Activated T-cell treated with anti-CD3 and anti-CD28 coated beads, Interleukin-2, amount 50 U/mL, for 48 hours (primary cell): ENCODE measurements at regions not wholly inside any gene's neighbourhood (a gene's known extent, or its start where the extent isn't known, plus 50 kb on each side); places are given as distances from the start of the nearest gene placed in this dataset.

Source experiments
- DNase-seq, 2 experiments: peaks; one replicate each; pipeline ENCODE4 v3.0.0-alpha.2; 2020

DNA sequence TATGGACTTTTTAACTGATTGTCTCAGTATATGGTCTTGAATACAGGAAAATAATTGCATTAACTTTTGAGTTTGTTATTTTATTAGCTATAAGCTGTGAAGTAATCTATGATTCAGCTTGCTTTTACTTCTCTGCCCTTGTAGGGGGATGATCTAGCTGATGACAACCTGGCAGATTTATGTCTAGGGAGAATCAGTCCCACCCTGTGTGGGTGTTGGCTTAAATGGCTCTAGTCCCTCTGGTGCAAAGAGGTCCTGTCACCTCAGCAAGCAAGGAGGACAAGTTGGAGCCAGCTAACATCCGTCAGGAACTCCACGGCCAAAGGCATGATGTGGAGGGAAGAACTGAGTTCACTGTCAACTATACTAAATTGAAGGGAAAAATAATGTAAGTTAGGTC is 495.3 kb downstream of the BMP2 start:
- no peak for DNase-seq

DNA sequence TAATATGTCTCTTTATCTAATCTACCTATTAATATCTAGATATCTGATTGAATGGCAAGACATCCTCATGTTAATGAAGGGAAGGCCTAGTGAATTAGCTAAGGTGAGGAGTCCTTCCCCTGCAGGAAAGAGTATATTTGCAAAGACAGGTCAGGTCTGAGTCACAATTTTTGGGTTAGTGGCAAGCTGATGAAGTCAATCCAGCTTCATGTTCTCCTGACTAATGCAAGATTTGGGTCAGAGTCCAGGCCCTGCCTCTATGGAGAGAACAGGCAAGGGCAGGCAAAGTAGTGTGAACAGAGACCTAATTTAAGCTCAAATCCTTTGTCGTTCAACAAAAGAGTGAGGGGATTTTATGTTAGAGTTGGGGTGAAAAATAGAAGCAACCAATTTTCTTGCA is 496.7 kb downstream of the BMP2 start:
- DNase-seq: no peak

DNA sequence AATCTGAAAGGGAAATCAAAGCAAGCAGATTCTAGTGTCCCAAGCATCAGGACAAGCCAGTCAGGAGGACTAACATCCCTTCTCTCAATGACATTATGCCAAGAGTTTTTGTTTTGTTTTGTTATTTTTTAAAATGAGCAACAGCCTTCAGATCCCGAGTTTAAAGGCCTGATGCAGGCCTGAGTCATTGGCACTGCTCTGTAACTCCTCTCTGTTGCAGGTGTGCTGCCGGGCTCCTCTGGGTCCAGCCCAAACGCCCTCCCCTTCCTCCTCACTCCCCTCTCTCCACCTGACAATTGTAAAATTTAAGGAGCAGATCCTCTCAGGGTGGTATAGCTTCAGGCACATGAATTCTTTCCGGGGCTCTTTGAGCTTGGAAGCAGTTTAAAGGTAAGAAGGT is 502.0 kb downstream of the BMP2 start:
- no peak for DNase-seq

DNA sequence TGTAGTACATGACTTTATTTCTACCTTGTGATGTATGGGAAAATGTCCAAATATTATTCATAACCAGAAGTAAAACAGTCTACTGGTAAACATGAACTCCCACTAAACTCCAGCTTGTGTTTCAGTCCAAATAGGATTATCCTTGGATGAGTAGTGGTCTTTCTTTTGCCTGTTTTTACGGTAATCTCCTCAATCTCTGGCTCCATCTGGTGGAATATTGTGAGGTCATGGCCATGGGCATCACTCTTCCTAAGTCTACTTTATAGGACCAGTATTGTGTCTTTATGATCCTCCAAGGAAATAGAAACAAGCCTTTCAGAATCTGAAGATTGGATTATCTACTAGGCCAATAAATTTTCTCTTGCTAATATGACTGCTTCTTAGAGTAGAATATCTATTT is 505.0 kb downstream of the BMP2 start:
- no peak for DNase-seq

DNA sequence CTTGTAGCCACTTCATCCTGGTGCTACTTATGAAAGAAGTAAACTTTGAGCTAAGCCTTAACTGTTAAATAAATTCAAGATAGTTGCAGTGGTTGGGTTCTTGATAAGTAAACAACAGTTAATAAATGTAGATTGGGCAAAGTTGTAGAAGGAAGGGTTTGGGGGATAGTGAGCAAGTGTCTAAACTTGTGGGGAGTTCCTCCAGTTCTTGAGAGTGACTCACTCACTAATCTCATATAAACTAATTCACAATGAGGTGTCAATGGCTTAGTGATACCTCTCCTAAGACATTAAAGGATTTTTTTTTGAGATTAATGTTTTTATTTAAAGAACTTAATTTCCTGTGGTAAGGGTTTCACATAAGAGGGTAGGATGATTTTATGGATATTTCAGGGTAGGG is 507.4 kb downstream of the BMP2 start:
- no peak for DNase-seq

GRCh38 chr20:7275645-7276237 is 508.3 kb downstream of the BMP2 start:
- no peak for DNase-seq

GRCh38 chr20:7285918-7286556 is 518.6 kb downstream of the BMP2 start:
- DNase-seq: peak; percentile 31 to 32

- DNase-seq: no peak
Measured at GRCh38 chr20:7291323-7291943, 523.9 kb downstream of the BMP2 start.

- DNase-seq: no peak
Measured at GRCh38 chr20:7291946-7292345, 524.5 kb downstream of the BMP2 start.

DNA sequence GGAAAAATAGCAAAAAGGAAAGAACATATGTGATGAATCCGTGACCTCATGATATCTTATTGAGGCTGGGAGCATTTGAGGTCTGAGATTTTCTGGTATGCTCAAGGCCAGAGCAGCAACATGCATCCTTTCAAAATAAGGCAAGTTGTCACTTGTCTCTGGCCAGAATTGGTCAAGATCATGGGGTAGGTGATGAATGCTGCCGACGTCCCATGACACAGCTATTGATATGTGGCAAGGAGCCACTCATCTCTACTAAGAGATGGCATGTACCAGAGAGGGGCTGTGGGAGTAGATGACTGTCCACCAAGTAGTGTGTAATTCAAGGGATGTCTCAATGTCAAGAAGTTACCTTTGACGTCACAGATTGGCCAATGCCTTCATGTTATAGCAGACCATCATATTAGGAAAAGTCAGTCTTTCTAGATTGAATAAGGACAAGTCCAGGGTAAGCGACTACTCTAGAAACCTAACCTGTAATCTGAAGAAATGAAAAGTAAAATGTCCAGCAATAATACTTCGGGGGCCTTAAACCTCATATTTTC is 527.4 kb downstream of the BMP2 start:
- no peak for DNase-seq

- DNase-seq: no peak
Measured at GRCh38 chr20:7301807-7302206, 534.3 kb downstream of the BMP2 start.

DNA sequence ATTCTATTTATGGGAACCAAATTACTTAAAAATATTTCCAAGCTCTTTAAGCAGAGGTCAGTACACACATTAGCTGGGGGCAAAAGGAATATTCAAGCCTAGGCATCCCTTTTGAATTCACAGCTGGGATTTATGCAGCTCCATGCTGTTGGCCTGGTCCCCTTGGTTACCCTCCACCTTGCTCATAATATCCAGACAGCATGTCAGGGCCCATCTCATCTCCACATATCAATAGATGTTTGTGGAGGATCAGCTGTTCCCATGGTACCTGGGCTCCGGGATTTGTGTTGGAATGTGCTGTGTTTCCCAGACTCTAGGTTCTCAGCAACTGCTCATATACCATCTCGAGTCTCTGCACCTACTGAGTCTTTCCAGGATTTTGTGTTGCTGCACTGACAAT is 534.8 kb downstream of the BMP2 start:
- no peak for DNase-seq

DNA sequence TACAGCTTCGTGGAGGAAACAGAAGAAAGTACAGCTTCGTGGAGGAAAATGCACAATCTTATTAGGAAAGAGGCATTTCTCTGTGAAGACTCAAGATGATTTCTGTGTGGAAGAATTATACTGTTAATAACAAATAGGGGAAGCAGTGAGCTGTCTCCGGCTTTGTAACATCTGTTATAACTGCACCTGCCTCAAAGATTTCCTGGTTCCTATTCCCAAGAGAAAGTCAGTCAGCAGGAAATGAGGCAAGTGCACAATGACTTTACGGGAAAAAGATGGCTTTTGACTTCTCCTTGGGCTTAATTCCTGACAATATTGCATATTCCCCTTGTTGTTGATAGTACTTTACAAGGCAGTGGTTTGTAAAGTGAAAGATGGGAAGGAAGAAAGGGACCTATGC is 538.5 kb downstream of the BMP2 start:
- no peak for DNase-seq

- no peak for DNase-seq
Measured at GRCh38 chr20:7308163-7308562, 540.7 kb downstream of the BMP2 start.

DNA sequence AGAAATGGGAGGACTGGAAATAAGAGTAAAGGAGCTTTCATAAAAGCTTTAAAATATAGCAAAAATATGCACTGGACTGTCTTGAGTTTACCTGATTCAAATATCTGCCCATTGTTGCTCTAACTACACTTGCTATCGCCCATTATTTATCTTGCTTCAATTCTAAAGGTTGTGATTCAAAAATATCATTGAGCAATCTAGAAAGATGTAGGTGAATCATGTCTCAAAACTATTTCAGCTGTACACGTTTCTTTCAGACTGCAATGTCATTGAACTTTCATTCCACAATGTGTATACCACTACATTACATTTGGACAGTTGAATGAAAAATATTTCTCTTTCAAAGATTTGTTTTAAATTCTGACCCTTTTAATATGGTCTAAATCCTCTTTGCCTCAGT is 545.6 kb downstream of the BMP2 start:
- DNase-seq: no peak

DNA sequence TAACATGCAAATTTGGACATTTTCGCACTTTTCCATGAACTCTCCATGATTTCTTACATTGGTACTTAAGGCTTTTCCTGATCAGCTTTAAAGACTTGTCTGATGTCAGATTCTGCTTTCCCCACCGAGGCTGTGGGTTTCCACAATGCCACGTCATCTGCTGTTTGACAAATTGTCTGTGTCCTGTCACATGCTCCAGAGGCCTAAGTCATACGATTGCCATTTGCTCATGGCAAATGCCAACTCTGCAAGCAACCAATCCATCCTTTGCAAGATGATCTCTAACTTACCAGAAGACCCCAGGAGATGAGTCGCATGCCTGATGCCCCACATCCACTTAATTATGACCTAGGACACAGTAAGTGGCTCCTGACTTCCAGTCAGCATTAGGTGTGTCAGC is 556.5 kb downstream of the BMP2 start:
- no peak for DNase-seq

DNA sequence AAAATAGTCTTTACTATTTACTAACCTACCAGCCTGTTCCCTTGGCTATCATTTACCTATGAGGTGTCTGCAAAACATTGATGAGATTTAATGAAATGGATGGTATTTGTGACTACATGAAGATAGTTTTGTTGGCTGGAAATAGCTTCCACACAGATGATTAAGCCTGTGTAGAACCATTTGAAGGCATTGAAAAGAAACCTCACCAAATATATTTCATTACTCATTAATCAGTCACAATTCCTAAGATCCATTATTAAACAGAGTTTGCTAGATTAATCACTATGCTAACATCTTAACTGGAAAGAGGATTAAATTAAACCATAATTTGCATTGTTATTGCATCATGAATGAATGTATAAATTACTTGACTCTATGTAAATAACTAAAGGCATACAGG is 560.3 kb downstream of the BMP2 start:
- DNase-seq: no peak

GRCh38 chr20:7330850-7331249 is 563.4 kb downstream of the BMP2 start:
- no peak for DNase-seq

DNA sequence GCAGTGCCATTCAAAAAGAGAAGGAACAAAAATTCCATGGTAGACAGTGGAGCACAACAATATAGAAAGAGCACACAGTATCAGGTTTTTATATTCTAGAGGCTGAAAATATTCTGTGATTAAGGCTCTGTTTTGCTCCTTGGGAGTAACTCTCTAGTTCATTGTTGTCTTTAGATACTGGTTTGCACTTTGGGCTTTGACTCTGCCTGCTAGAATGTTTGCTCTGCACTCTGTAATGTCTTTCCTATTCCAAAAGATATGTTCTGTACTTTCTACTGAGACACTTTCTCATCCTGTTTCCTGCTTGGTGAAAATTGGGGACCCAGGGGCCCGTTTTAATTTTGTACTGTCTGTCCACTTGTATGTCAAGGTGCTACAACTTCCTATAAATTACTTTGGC is 564.7 kb downstream of the BMP2 start:
- DNase-seq: no peak

DNA sequence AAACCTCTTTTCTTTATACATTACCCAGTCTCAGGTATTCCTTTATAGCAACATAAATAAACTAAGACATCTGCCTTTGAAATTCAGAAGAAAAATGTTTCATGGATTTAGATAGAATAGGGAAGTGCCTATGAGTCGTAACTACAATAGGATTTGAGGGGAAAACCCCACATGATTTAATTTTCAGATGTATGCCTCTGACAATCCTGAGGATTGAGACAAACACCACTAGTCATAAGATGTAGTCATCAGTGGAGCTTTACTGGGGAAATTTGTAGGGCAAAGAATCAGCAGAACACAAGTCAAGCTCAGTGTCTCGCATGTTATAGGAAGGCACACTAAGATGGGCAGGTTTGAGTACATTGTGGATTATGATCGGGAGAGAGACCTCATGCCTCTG is 566.4 kb downstream of the BMP2 start:
- no peak for DNase-seq

DNA sequence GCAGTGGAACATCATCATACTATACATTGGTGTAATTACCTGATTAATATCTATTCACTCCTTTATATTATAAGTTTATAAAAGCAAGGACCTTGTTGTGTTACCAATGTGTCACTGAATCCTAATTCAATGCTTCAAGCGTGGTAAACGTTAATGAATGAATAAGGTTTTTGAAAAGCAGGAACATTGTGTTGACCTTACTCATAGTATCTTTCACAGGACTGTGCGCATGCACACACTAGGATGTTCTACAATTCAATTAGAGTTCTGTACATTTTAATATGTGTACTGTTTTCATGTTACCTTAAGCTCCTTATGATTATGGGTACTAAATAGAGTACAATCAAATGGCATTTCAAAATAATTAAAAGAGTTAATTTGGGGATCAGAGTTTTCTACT is 578.5 kb downstream of the BMP2 start:
- no peak for DNase-seq

DNA sequence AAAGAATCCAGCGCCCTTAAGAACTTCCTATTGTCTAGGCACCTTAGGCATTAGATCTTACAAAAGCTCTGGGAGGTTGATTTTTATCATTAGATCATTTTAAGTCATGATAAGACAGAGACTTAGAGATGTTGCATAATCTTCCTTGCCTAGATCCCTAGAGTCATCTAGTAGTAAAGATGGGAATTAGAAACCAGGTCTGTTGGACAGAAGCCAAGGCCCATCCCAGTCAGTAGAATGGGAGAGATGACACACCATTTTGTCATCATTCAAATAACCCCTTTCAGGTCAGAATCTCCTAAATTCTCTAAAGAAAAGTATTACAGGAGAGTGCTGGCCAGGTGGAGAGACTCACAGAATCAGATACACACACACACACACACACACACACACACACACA is 579.1 kb downstream of the BMP2 start:
- DNase-seq: no peak

- DNase-seq: no peak
Measured at GRCh38 chr20:7347409-7347808, 579.9 kb downstream of the BMP2 start.

- no peak for DNase-seq
Measured at GRCh38 chr20:7348253-7348652, 580.8 kb downstream of the BMP2 start.

GRCh38 chr20:7352165-7352564 is 584.7 kb downstream of the BMP2 start:
- no peak for DNase-seq
